B cell (primary cell): ENCODE measurements at regions not wholly inside any gene's neighbourhood (a gene's known extent, or its start where the extent isn't known, plus 50 kb on each side); places are given as distances from the start of the nearest gene placed in this dataset.

Source experiments
- CTCF ChIP-seq: fragments of 200-600 bp; IDR thresholded peaks from one replicate; pipeline ENCODE4 v1.8.0; 2022; ENCODE audit warnings: antibody characterized with exemption, mild to moderate bottlenecking
- EZH2 ChIP-seq: IDR thresholded peaks from 2 replicates; pipeline ENCODE4 v1.6.1; 2012; ENCODE audit warnings: borderline replicate concordance, low read depth, mild to moderate bottlenecking, moderate library complexity, low read length; ENCODE audit not compliant: insufficient read depth, poor library complexity, severe bottlenecking

GRCh38 chr16:5911241-5911640 lies 813.6 kb upstream of the EEF2KMT start:
- TF ChIP-seq CTCF (no peak), EZH2 (no peak)
